Calu3 (cell line): ENCODE measurements at regions not wholly inside any gene's neighbourhood (a gene's known extent, or its start where the extent isn't known, plus 50 kb on each side); places are given as distances from the start of the nearest gene placed in this dataset.

Experiments
- BruUV-seq: library from RNA; stranded (reverse); fragments of 400-500 nt; replicated peaks from 2 replicates; lab custom pipeline; 2021; lab: Mats Ljungman, UMichigan
- CTCF ChIA-PET: fragments of 300-600 bp; sonication (Branson Sonifier 250); formaldehyde crosslinking; loops from one replicate; lab custom pipeline; 2022; ENCODE audit warnings: antibody characterized with exemption; lab: Charles Lee
- DNase-seq: peaks from one replicate; pipeline ENCODE4 v3.0.0; 2022
- H3K27ac Mint-ChIP-seq: one replicate; pipeline ENCODE4 v1.8.0; 2022; ENCODE audit warnings: mixed read lengths; ENCODE audit not compliant: unreplicated experiment
- H3K27me3 Mint-ChIP-seq: one replicate; pipeline ENCODE4 v1.8.0; 2022; ENCODE audit warnings: mixed read lengths; ENCODE audit not compliant: unreplicated experiment
- H3K36me3 Mint-ChIP-seq: one replicate; pipeline ENCODE4 v1.8.0; 2022; ENCODE audit warnings: mild to moderate bottlenecking, moderate library complexity, mixed read lengths; ENCODE audit not compliant: insufficient read depth, unreplicated experiment
- H3K4me1 Mint-ChIP-seq: one replicate; pipeline ENCODE4 v1.8.0; 2022; ENCODE audit warnings: mild to moderate bottlenecking, low read depth, mixed read lengths; ENCODE audit not compliant: unreplicated experiment
- H3K4me3 Mint-ChIP-seq: one replicate; pipeline ENCODE4 v1.8.0; 2022; ENCODE audit warnings: mild to moderate bottlenecking, low read depth, moderate library complexity, mixed read lengths; ENCODE audit not compliant: unreplicated experiment
- H3K9me3 Mint-ChIP-seq: one replicate; pipeline ENCODE4 v1.8.0; 2022; ENCODE audit warnings: low read depth, mixed read lengths; ENCODE audit not compliant: unreplicated experiment
- intact Hi-C: fragments of 100-400 bp; cut with micrococcal nuclease; formaldehyde crosslinking; loops from one replicate; pipeline ENCODE4 v1.10.0; 2022; ENCODE audit not compliant: unreplicated experiment
- TF ChIP-seq, protein P1 (sequence below): fragments of 200-600 bp; IDR thresholded peaks from one replicate; pipeline ENCODE4 v1.8.0; 2022; ENCODE audit warnings: antibody characterized with exemption; ENCODE audit not compliant: unreplicated experiment

GRCh38 chr5:52517667-52518066, 270.0 kb upstream of the ITGA1 start:
- no peaks in the 10 kb centered on the region for H3K36me3 Mint-ChIP-seq
- no TSS peak for BruUV-seq
- no peak for DNase-seq
- no peak overlapping the region for H3K27ac Mint-ChIP-seq
- no peak overlapping the region for H3K4me3 Mint-ChIP-seq
- peaks cover 11% of the 10 kb centered on the region for H3K9me3 Mint-ChIP-seq
- TF ChIP-seq, protein P1, sequence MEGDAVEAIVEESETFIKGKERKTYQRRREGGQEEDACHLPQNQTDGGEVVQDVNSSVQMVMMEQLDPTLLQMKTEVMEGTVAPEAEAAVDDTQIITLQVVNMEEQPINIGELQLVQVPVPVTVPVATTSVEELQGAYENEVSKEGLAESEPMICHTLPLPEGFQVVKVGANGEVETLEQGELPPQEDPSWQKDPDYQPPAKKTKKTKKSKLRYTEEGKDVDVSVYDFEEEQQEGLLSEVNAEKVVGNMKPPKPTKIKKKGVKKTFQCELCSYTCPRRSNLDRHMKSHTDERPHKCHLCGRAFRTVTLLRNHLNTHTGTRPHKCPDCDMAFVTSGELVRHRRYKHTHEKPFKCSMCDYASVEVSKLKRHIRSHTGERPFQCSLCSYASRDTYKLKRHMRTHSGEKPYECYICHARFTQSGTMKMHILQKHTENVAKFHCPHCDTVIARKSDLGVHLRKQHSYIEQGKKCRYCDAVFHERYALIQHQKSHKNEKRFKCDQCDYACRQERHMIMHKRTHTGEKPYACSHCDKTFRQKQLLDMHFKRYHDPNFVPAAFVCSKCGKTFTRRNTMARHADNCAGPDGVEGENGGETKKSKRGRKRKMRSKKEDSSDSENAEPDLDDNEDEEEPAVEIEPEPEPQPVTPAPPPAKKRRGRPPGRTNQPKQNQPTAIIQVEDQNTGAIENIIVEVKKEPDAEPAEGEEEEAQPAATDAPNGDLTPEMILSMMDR, result no peak
- intact Hi-C loops, result no loop called here
- peaks cover 8% of the 10 kb centered on the region for H3K4me1 Mint-ChIP-seq
- CTCF ChIA-PET, result no interaction called here
- no peaks in the 10 kb centered on the region for H3K27me3 Mint-ChIP-seq

DNA sequence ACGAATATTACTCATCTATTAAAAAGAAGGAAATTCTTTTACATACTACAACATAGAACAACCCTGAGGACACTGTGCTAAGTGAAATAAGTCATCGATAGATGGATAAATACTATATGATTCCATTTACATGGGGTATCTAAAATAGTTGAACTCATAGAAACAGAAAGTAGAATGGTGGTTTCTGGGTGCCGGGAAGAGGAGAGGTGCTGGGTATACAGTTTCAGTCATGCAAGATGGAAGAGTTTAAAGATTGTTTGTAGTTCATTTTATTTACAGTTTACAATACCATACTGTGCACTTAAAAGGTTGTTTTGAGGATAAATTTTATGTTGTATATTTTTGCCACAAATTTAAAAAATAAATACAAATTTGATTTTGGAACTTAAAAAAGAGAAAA, 267.5 kb upstream of the ITGA1 start:
- CTCF ChIA-PET, result no interaction called here
- no peak overlapping the region for H3K27ac Mint-ChIP-seq
- H3K36me3 Mint-ChIP-seq, result no peaks in the 10 kb centered on the region

DNA sequence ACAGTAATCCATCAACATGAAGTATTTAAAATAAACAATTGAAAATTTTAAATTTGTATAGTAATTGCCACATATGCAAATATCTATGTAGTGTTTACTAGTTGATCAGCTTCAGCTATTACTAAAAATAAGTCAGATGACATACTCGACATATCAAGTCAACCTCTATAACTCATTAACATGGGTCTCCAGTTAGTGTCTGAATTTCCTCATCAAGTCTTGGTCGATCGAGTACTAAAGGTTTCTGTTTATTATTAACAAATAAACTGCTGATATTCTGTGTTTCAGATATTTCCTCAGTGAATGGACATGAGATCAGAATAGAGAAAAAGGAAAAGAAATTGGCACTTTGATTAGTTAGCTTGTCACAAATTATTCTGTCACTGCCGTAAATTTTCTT, 266.5 kb upstream of the ITGA1 start:
- DNase-seq, result no peak
- H3K27ac Mint-ChIP-seq, result peak overlapping the region; percentile 67
- H3K4me1 Mint-ChIP-seq, result peaks cover 17% of the 10 kb centered on the region
- no peak overlapping the region for H3K4me3 Mint-ChIP-seq
- CTCF ChIA-PET, result no interaction called here
- H3K36me3 Mint-ChIP-seq, result no peaks in the 10 kb centered on the region
- intact Hi-C loops, result no loop called here
- TF ChIP-seq, protein P1, result no peak
- peaks cover 6% of the 10 kb centered on the region for H3K9me3 Mint-ChIP-seq
- BruUV-seq, result no TSS peak
- no peaks in the 10 kb centered on the region for H3K27me3 Mint-ChIP-seq

More for the DNA sequence above, 267.5 kb upstream of the ITGA1 start:
- DNase-seq, result no peak
- H3K27me3 Mint-ChIP-seq, result no peaks in the 10 kb centered on the region
- H3K4me1 Mint-ChIP-seq, result peaks cover 17% of the 10 kb centered on the region
- intact Hi-C loops, result no loop called here
- no TSS peak for BruUV-seq
- TF ChIP-seq, protein P1, result no peak
- peaks cover 9% of the 10 kb centered on the region for H3K9me3 Mint-ChIP-seq
- H3K4me3 Mint-ChIP-seq, result no peak overlapping the region

- Mint-ChIP-seq H3K9me3 (peaks cover 6% of the 10 kb centered on the region), H3K4me1 (peaks cover 17% of the 10 kb centered on the region), H3K4me3 (no peak overlapping the region), H3K27me3 (no peaks in the 10 kb centered on the region), H3K36me3 (no peaks in the 10 kb centered on the region), H3K27ac (no peak overlapping the region)
- CTCF ChIA-PET, result no interaction called here
- intact Hi-C loops, result no loop called here
- no peak for DNase-seq
- TF ChIP-seq, protein P1, result no peak
- no TSS peak for BruUV-seq
Observed at GRCh38 chr5:52523701-52524100, 264.0 kb upstream of the ITGA1 start.

GRCh38 chr5:52531105-52531504, 256.6 kb upstream of the ITGA1 start:
- DNase-seq, result no peak
- H3K4me1 Mint-ChIP-seq, result no peaks in the 10 kb centered on the region
- H3K9me3 Mint-ChIP-seq, result peaks cover 13% of the 10 kb centered on the region
- TF ChIP-seq, protein P1, result no peak
- H3K27ac Mint-ChIP-seq, result no peak overlapping the region
- no peaks in the 10 kb centered on the region for H3K27me3 Mint-ChIP-seq
- intact Hi-C loops, result no loop called here
- no peaks in the 10 kb centered on the region for H3K36me3 Mint-ChIP-seq
- no TSS peak for BruUV-seq
- CTCF ChIA-PET, result no interaction called here
- no peak overlapping the region for H3K4me3 Mint-ChIP-seq
